22Rv1 (cell line): ENCODE measurements at regions not wholly inside any gene's neighbourhood (a gene's known extent, or its start where the extent isn't known, plus 50 kb on each side); places are given as distances from the start of the nearest gene placed in this dataset.

ENCODE experiments used
- H3K27ac ChIP-seq: fragments of 450-650 bp; 2 replicates; pipeline ENCODE4 v1.5.1; 2017
- ZFX ChIP-seq: fragments of 450-650 bp; IDR thresholded peaks from 2 replicates; pipeline ENCODE4 v1.6.1; 2017; ENCODE audit warnings: antibody characterized with exemption, borderline replicate concordance
- TF ChIP-seq, protein P1 (sequence below): fragments of 450-650 bp; IDR thresholded peaks from 2 replicates; pipeline ENCODE4 v1.5.1; 2017; ENCODE audit warnings: mild to moderate bottlenecking

GRCh38 chrX:125782184-125782583 lies 383.9 kb downstream of the DCAF12L2 start:
- no peak for TF ChIP-seq ZFX
- TF ChIP-seq, protein P1, sequence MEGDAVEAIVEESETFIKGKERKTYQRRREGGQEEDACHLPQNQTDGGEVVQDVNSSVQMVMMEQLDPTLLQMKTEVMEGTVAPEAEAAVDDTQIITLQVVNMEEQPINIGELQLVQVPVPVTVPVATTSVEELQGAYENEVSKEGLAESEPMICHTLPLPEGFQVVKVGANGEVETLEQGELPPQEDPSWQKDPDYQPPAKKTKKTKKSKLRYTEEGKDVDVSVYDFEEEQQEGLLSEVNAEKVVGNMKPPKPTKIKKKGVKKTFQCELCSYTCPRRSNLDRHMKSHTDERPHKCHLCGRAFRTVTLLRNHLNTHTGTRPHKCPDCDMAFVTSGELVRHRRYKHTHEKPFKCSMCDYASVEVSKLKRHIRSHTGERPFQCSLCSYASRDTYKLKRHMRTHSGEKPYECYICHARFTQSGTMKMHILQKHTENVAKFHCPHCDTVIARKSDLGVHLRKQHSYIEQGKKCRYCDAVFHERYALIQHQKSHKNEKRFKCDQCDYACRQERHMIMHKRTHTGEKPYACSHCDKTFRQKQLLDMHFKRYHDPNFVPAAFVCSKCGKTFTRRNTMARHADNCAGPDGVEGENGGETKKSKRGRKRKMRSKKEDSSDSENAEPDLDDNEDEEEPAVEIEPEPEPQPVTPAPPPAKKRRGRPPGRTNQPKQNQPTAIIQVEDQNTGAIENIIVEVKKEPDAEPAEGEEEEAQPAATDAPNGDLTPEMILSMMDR, result no peak
- H3K27ac ChIP-seq, result no peak overlapping the region

DNA sequence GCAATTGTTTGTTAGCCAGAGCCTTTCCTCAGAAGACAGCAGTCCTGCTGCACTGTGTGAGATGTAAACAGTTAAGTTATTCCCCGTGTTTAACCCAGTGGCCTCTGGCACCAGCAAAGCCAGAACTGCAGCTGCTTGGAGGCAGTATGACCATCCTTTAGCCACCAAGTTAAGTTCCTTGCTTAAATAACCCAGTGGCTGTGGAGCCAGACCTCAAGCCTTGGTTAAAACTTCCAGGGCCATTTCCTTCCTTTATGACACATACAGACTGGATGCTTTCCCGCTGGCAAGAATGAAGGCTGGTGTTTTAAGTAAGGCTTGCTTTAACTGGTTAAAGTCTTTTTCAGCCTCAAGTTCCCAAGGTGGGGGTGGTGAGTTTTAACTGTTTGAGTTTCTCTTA lies 379.8 kb downstream of the DCAF12L2 start:
- no peak for TF ChIP-seq ZFX
- TF ChIP-seq, protein P1, result no peak

GRCh38 chrX:125791787-125792186 lies 374.3 kb downstream of the DCAF12L2 start:
- TF ChIP-seq, protein P1, result no peak
- no peak for TF ChIP-seq ZFX
- H3K27ac ChIP-seq, result no peak overlapping the region

More for the DNA sequence above, 379.8 kb downstream of the DCAF12L2 start:
- no peak overlapping the region for H3K27ac ChIP-seq

DNA sequence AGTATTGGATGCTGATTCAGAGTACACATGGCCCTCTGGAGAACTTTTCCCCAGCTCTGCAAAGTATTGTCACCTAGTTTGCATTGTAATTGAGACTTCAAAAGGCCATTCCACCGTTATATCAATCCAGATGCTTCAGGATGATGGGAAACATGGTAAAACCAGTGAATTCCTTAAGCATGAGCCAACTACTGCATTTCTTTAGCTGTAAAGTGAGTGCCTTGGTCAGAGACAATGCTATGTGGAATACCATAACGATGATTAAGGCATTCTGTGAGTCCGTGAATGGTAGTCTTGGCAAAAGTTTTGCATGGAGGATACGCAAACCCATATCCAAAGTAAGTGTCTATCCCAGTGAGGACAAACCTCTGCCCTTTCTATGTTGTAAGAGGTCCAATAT lies 355.2 kb downstream of the DCAF12L2 start:
- no peak overlapping the region for H3K27ac ChIP-seq
- TF ChIP-seq, protein P1, result no peak
- no peak for TF ChIP-seq ZFX

- no peak for TF ChIP-seq ZFX
- TF ChIP-seq, protein P1, result peak; percentile 40
Measured at GRCh38 chrX:125826080-125826479, 340.0 kb downstream of the DCAF12L2 start.

DNA sequence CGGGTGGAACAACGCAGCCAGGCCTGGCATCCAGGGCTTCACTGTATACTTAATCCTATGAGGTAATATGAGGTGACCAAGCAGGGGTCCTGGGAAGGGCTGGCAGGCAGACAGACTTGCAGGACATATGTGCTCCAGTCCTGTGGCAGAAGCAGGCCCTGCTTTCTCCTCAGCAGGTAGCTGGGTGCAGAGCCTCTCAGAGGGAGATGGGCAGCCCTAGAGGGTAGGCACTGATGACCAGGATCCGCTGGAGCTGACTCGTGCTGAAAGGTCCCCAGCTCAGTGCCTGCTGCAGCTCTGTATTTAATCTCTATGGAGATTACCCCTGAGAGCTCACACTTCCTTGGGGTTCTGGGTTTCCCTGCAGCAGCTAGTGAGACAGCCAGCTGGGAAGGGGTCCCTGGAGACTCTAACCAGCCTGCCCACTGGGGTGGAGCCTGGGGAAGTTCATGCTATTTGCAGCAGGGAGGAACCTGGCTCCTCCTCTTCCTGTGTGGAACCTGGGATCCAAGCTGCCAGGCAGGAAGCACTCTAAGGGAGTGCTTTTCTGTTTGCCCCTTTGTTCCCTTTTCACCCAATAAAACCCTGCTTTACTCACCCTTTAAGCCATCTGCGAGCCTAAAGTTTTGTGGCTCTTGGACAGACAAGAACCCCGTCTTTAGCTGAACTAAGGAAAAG lies 339.2 kb downstream of the DCAF12L2 start:
- no peak for TF ChIP-seq ZFX
- TF ChIP-seq, protein P1, result no peak

More at GRCh38 chrX:125826080-125826479, 340.0 kb downstream of the DCAF12L2 start:
- H3K27ac ChIP-seq, result no peak overlapping the region

DNA sequence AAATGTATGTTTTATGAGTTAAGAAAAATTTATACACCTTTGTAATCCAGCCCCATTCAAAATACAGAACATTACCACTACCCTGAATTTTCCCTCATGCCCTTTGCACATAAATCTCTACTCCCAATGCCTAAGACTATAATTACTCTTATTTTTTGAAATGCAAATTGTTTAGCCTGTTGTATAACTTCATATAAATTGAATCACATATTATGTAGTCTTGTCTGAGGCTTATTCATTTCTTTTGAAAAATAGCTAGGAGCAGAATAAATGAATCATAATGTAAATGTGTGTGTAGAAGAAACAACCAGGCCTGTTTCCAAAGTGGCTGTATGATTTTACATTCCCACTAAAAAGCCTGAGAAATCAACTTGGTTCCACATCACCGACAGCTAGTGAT lies 319.8 kb downstream of the DCAF12L2 start:
- no peak overlapping the region for H3K27ac ChIP-seq
- TF ChIP-seq, protein P1, result no peak
- no peak for TF ChIP-seq ZFX

More for the DNA sequence above, 339.2 kb downstream of the DCAF12L2 start:
- H3K27ac ChIP-seq, result no peak overlapping the region
